Keratinocyte (primary cell): ENCODE measurements at regions not wholly inside any gene's neighbourhood (a gene's known extent, or its start where the extent isn't known, plus 50 kb on each side); places are given as distances from the start of the nearest gene placed in this dataset.
"Not testable (repeated sequence)": the region's sequence is repeated elsewhere in the genome, so short reads cannot be mapped to it uniquely, and the experiment has no call there.

Experiments
- DNase-seq: peaks from one replicate; pipeline ENCODE4 v3.0.0-alpha.2; 2011; ENCODE audit warnings: low read depth, missing footprints, low spot score
- FAIRE-seq: peaks from 2 replicates; lab custom pipeline; 2011; peaks lifted over from hg19 to GRCh38; lab: Jason Lieb, UNC
- H2AFZ ChIP-seq: 2 replicates; pipeline ENCODE4 v1.6.0; 2012; ENCODE audit warnings: low read length, control low read depth, inconsistent platforms; ENCODE audit not compliant: control insufficient read depth
- H3K27ac ChIP-seq: 2 replicates; pipeline ENCODE4 v1.5.1; 2011; ENCODE audit warnings: low read length; ENCODE audit not compliant: control insufficient read depth, insufficient read depth
- H3K27me3 ChIP-seq: 3 replicates; pipeline ENCODE4 v1.6.0; 2011; ENCODE audit warnings: low read length; ENCODE audit not compliant: control insufficient read depth, insufficient read depth; ENCODE audit errors: extremely low read depth
- H3K36me3 ChIP-seq, 2 experiments: 2 replicates in 1 of 2; 3 replicates in 1 of 2; pipeline ENCODE4 v1.5.1; 2011; ENCODE audit warnings: low read length in 2 of 2, mild to moderate bottlenecking in 1 of 2; ENCODE audit not compliant: control insufficient read depth in 2 of 2, insufficient read depth in 2 of 2; ENCODE audit errors: extremely low read depth in 1 of 2
- H3K4me1 ChIP-seq: 3 replicates; pipeline ENCODE4 v1.5.1; 2011; ENCODE audit warnings: low read length; ENCODE audit not compliant: control insufficient read depth, insufficient read depth; ENCODE audit errors: extremely low read depth
- H3K4me2 ChIP-seq: 3 replicates; pipeline ENCODE4 v1.6.0; 2011; ENCODE audit warnings: low read depth, low read length; ENCODE audit not compliant: control insufficient read depth, insufficient read depth; ENCODE audit errors: extremely low read depth
- H3K4me3 ChIP-seq, 3 experiments: fragments of 200-600 bp in 1 of 3; sonication (generic) in 1 of 3; 2 replicates in 2 of 3; 3 replicates in 1 of 3; pipeline ENCODE4 v1.5.1; 2011 to 2016; ENCODE audit warnings: low read length in 3 of 3, mild to moderate bottlenecking in 3 of 3, control low read depth in 2 of 3, inconsistent platforms in 1 of 3, low read depth in 1 of 3, mixed read lengths in 1 of 3, mixed run types in 1 of 3, moderate library complexity in 1 of 3; ENCODE audit not compliant: control insufficient read depth in 2 of 3, insufficient read depth in 2 of 3; ENCODE audit errors: extremely low read depth in 1 of 3
- H3K79me2 ChIP-seq: 2 replicates; pipeline ENCODE4 v1.6.0; 2012; ENCODE audit warnings: low read length; ENCODE audit not compliant: control insufficient read depth, insufficient read depth
- H3K9ac ChIP-seq: 3 replicates; pipeline ENCODE4 v1.6.0; 2011; ENCODE audit warnings: low read length; ENCODE audit not compliant: control insufficient read depth, insufficient read depth; ENCODE audit errors: extremely low read depth
- H3K9me1 ChIP-seq: 3 replicates; pipeline ENCODE4 v1.6.0; 2011; ENCODE audit warnings: low read length; ENCODE audit not compliant: control insufficient read depth, insufficient read depth; ENCODE audit errors: extremely low read depth
- H3K9me3 ChIP-seq: 2 replicates; pipeline ENCODE4 v1.5.1; 2012; ENCODE audit warnings: low read depth, low read length; ENCODE audit not compliant: control insufficient read depth
- H4K20me1 ChIP-seq: 3 replicates; pipeline ENCODE4 v1.6.0; 2011; ENCODE audit warnings: low read length; ENCODE audit not compliant: control insufficient read depth, insufficient read depth; ENCODE audit errors: extremely low read depth
- EZH2 ChIP-seq: IDR thresholded peaks from one replicate; pipeline ENCODE4 v1.6.1; 2012; ENCODE audit warnings: inconsistent platforms, mild to moderate bottlenecking, low read length, moderate library complexity
- dilution Hi-C: fragments of 300-500 bp; cut with MboI; formaldehyde crosslinking; loops from one replicate; pipeline ENCODE4 v1.7.0; 2020; ENCODE audit warnings: low sequenced_read_pairs; ENCODE audit not compliant: extremely low pct_ligation_motif_present
- TF ChIP-seq, protein P1 (sequence below), 3 experiments: IDR thresholded peaks in 1 of 3; conservative IDR thresholded peaks in 1 of 3; optimal IDR thresholded peaks in 1 of 3; 2 replicates in 2 of 3; 3 replicates in 1 of 3; pipeline versions ENCODE3 to v1.5.1; 2011; ENCODE audit warnings: low read length in 3 of 3, mild to moderate bottlenecking in 3 of 3, moderate library complexity in 2 of 3, control low read depth in 1 of 3, inconsistent platforms in 1 of 3; ENCODE audit not compliant: insufficient read depth in 2 of 3; ENCODE audit errors: extremely low read depth in 1 of 3

- no peak overlapping the region for H3K9ac ChIP-seq
- no peaks in the 10 kb centered on the region for H3K36me3 ChIP-seq
- H3K4me2 ChIP-seq: no peak overlapping the region
- TF ChIP-seq, protein P1, sequence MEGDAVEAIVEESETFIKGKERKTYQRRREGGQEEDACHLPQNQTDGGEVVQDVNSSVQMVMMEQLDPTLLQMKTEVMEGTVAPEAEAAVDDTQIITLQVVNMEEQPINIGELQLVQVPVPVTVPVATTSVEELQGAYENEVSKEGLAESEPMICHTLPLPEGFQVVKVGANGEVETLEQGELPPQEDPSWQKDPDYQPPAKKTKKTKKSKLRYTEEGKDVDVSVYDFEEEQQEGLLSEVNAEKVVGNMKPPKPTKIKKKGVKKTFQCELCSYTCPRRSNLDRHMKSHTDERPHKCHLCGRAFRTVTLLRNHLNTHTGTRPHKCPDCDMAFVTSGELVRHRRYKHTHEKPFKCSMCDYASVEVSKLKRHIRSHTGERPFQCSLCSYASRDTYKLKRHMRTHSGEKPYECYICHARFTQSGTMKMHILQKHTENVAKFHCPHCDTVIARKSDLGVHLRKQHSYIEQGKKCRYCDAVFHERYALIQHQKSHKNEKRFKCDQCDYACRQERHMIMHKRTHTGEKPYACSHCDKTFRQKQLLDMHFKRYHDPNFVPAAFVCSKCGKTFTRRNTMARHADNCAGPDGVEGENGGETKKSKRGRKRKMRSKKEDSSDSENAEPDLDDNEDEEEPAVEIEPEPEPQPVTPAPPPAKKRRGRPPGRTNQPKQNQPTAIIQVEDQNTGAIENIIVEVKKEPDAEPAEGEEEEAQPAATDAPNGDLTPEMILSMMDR (optimal IDR thresholded peaks at IDR 0.05 in 1 of 3, IDR thresholded peaks at IDR 0.05 in 1 of 3, conservative IDR thresholded peaks at IDR 0.05 in 1 of 3; ENCODE audit: extremely low read depth in 1 of 3, insufficient read depth in 2 of 3, low read length in 3 of 3): no peak
- no peak for TF ChIP-seq EZH2
- no peak overlapping the region for H3K27ac ChIP-seq
- H3K9me1 ChIP-seq: no peaks in the 10 kb centered on the region
- H3K9me3 ChIP-seq: no peaks in the 10 kb centered on the region
- H3K4me3 ChIP-seq: no peak overlapping the region
- H3K4me1 ChIP-seq: no peaks in the 10 kb centered on the region
- DNase-seq: no peak
- H3K27me3 ChIP-seq: no peaks in the 10 kb centered on the region
- FAIRE-seq: no peak
- no peaks in the 10 kb centered on the region for H3K79me2 ChIP-seq
- no peak overlapping the region for H2AFZ ChIP-seq
- dilution Hi-C loops: no loop called here
- no peaks in the 10 kb centered on the region for H4K20me1 ChIP-seq
These were observed 544.0 kb upstream of the FAM98A start for GRCh38 chr2:34143149-34143548.

DNA sequence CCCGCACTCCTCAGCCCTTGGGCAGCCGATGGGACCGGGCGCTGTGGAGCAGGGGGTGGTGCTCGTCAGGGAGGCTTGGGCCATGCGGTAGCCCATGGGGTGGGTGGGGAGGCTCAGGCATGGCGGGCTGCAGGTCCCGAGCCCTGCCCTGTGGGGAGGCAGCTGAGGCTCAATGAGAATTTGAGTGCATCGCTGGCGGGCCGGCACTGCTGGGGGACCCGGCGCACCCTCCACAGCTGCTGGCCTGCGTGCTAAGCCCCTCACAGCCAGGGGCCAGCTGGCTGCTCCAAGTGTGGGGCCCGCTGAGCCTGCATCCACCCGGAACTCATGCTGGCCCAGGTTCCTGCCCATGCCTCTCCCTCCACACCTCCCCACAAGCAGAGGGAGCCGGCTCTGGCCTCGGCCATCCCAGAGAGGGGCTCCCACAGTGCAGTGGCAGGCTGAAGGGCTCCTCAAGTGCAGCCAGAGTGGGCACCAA lies 543.5 kb upstream of the FAM98A start:
- H3K9me3 ChIP-seq, H3K9me1 ChIP-seq, H3K36me3 ChIP-seq, H3K79me2 ChIP-seq, H2AFZ ChIP-seq, DNase-seq, H3K27ac ChIP-seq, H3K4me2 ChIP-seq, H3K4me3 ChIP-seq, H4K20me1 ChIP-seq, H3K27me3 ChIP-seq, dilution Hi-C loops, FAIRE-seq, H3K9ac ChIP-seq, H3K4me1 ChIP-seq: not testable (repeated sequence)

DNA sequence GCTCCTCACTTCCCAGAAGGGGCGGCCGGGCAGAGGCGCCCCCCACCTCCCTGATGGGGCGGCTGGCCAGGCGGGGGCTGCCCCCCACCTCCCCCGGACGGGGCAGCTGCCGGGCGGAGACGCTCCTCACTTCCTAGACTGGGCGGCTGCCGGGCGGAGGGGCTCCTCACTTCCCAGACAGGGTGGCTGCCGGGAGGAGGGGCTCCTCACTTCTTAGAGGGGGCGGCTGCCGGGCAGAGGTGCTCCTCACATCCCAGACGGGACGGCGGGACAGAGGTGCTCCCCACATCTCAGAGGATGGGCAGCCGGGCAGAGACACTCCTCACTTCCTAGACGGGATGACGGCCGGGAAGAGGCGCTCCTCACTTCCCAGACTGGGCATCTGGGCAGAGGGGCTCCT lies 534.0 kb upstream of the FAM98A start:
- H4K20me1 ChIP-seq, H3K4me2 ChIP-seq, DNase-seq, H3K9ac ChIP-seq, dilution Hi-C loops, H3K4me1 ChIP-seq, H3K9me1 ChIP-seq, H3K36me3 ChIP-seq, H3K79me2 ChIP-seq, H3K27me3 ChIP-seq, H3K4me3 ChIP-seq, FAIRE-seq, H2AFZ ChIP-seq, H3K27ac ChIP-seq, H3K9me3 ChIP-seq: not testable (repeated sequence)
